ENCODE measurements at regions not wholly inside any gene's neighbourhood (a gene's known extent, or its start where the extent isn't known, plus 50 kb on each side); places are given as distances from the start of the nearest gene placed in this dataset.

GRCh38 chr5:4243479-4244264, 648.0 kb downstream of the IRX1 start:
- no peak for DNase-seq

GRCh38 chr5:4244306-4244705, 648.7 kb downstream of the IRX1 start:
- DNase-seq, result no peak

- DNase-seq, result no peak
Measured at GRCh38 chr5:4245076-4245475, 649.4 kb downstream of the IRX1 start.

- DNase-seq, result no peak
Measured at GRCh38 chr5:4245511-4245910, 649.9 kb downstream of the IRX1 start.

- no peak for DNase-seq
Measured at GRCh38 chr5:4246447-4246846, 650.8 kb downstream of the IRX1 start.

GRCh38 chr5:4250254-4250653, 654.6 kb downstream of the IRX1 start:
- no peak for DNase-seq

GRCh38 chr5:4252385-4252784, 656.8 kb downstream of the IRX1 start:
- DNase-seq, result no peak

- DNase-seq, result no peak
Measured at GRCh38 chr5:4254736-4255135, 659.1 kb downstream of the IRX1 start.

GRCh38 chr5:4255441-4255840, 659.8 kb downstream of the IRX1 start:
- no peak for DNase-seq

- no peak for DNase-seq
Measured at GRCh38 chr5:4258170-4258569, 662.5 kb downstream of the IRX1 start.

- no peak for DNase-seq
Measured at GRCh38 chr5:4271193-4271592, 675.6 kb downstream of the IRX1 start.

GRCh38 chr5:4275232-4275631, 679.6 kb downstream of the IRX1 start:
- no peak for DNase-seq

GRCh38 chr5:4294878-4295277, 699.2 kb downstream of the IRX1 start:
- no peak for DNase-seq

GRCh38 chr5:4295663-4296339, 700.2 kb downstream of the IRX1 start:
- DNase-seq, result no peak

GRCh38 chr5:4306057-4306456, 710.4 kb downstream of the IRX1 start:
- no peak for DNase-seq

GRCh38 chr5:4309026-4309425, 713.4 kb downstream of the IRX1 start:
- no peak for DNase-seq

- no peak for DNase-seq
Measured at GRCh38 chr5:4313138-4313537, 717.5 kb downstream of the IRX1 start.

GRCh38 chr5:4319478-4320128, 724.0 kb downstream of the IRX1 start:
- no peak for DNase-seq

- DNase-seq, result no peak
Measured at GRCh38 chr5:4330327-4330726, 734.7 kb downstream of the IRX1 start.

- DNase-seq, result no peak
Measured at GRCh38 chr5:4335078-4335477, 739.4 kb downstream of the IRX1 start.

- DNase-seq, result no peak
Measured at GRCh38 chr5:4337519-4337918, 741.9 kb downstream of the IRX1 start.

- no peak for DNase-seq
Measured at GRCh38 chr5:4339949-4340348, 744.3 kb downstream of the IRX1 start.

GRCh38 chr5:4345850-4346249, 750.2 kb downstream of the IRX1 start:
- no peak for DNase-seq

GRCh38 chr5:4348423-4348822, 752.8 kb downstream of the IRX1 start:
- no peak for DNase-seq

All from CD4-positive, alpha-beta T cell treated with Interleukin-6 for 4 hours (primary cell).